Gastroesophageal sphincter (tissue), 3 donors: ENCODE measurements at regions not wholly inside any gene's neighbourhood (a gene's known extent, or its start where the extent isn't known, plus 50 kb on each side); places are given as distances from the start of the nearest gene placed in this dataset.

ENCODE experiments used
- EP300 ChIP-seq: sonication (generic); formaldehyde crosslinking; IDR thresholded peaks from one replicate; pipeline ENCODE4 v1.6.1; 2017; ENCODE audit warnings: antibody characterized with exemption, mild to moderate bottlenecking
- POLR2A ChIP-seq, 2 donors: fragments of 450-650 bp; IDR thresholded peaks; one replicate each; pipeline ENCODE4 v1.6.1; 2017; ENCODE audit warnings: antibody characterized with exemption in 2 of 2, mild to moderate bottlenecking in 2 of 2, moderate library complexity in 1 of 2
- POLR2AphosphoS5 ChIP-seq: sonication (generic); formaldehyde crosslinking; IDR thresholded peaks from one replicate; pipeline ENCODE4 v1.6.1; 2017; ENCODE audit warnings: antibody characterized with exemption
- TF ChIP-seq, protein P1 (sequence below), 4 experiments: fragments of 200-600 bp in 2 of 4; fragments of 450-650 bp in 2 of 4; sonication (generic) in 1 of 4; IDR thresholded peaks; one replicate each; pipeline ENCODE4 v1.5.1; 2017 to 2019; ENCODE audit warnings: antibody characterized with exemption in 4 of 4, mild to moderate bottlenecking in 2 of 4, moderate library complexity in 2 of 4

DNA sequence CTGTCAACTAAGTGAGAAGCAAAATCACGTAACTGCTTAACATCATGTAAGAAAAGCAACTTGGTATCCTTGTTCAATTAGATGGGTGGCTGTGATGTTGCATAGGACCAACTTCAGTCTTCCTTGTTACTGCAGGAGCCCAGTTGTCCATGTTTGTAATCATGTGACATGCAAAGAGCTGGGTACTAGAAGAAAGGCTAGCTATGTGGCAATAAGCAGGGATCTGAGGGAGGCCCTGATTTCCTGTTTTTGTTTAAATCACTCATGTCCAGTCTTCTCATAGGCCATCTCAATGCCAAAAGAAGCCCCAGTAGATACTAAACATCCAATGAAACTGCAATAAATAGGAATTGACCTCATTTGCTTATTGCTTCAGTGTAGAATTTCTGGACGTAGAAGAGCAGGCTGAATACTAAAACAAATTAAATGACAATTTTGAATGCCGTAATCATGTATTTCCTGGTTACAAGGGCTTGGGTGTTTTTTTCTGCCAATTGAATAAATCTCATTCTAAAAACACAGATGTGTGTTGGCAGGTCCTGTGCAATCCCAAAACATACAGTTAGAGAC is 140.8 kb upstream of the ARHGAP20 start:
- TF ChIP-seq, protein P1, sequence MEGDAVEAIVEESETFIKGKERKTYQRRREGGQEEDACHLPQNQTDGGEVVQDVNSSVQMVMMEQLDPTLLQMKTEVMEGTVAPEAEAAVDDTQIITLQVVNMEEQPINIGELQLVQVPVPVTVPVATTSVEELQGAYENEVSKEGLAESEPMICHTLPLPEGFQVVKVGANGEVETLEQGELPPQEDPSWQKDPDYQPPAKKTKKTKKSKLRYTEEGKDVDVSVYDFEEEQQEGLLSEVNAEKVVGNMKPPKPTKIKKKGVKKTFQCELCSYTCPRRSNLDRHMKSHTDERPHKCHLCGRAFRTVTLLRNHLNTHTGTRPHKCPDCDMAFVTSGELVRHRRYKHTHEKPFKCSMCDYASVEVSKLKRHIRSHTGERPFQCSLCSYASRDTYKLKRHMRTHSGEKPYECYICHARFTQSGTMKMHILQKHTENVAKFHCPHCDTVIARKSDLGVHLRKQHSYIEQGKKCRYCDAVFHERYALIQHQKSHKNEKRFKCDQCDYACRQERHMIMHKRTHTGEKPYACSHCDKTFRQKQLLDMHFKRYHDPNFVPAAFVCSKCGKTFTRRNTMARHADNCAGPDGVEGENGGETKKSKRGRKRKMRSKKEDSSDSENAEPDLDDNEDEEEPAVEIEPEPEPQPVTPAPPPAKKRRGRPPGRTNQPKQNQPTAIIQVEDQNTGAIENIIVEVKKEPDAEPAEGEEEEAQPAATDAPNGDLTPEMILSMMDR (IDR thresholded peaks at IDR 0.05), result no peak
- TF ChIP-seq POLR2A (IDR thresholded peaks at IDR 0.05) (no peak), POLR2AphosphoS5 (no peak), EP300 (no peak)
